ENCODE measurements at regions not wholly inside any gene's neighbourhood (a gene's known extent, or its start where the extent isn't known, plus 50 kb on each side); places are given as distances from the start of the nearest gene placed in this dataset.
"Not testable (repeated sequence)": the region's sequence is repeated elsewhere in the genome, so short reads cannot be mapped to it uniquely, and the experiment has no call there.

- DNase-seq, result not testable (repeated sequence)
Measured at GRCh38 chr18:56438480-56438879, 199.9 kb downstream of the TXNL1 start.

GRCh38 chr18:56436651-56437050 lies 201.7 kb downstream of the TXNL1 start:
- no peak for DNase-seq

GRCh38 chr18:56433919-56434318 lies 204.5 kb downstream of the TXNL1 start:
- DNase-seq, result no peak

- DNase-seq, result peak; percentile 16
Measured at GRCh38 chr18:56431551-56431950, 206.8 kb downstream of the TXNL1 start.

GRCh38 chr18:56423626-56424025 lies 214.8 kb downstream of the TXNL1 start:
- no peak for DNase-seq

GRCh38 chr18:56421647-56422046 lies 216.7 kb downstream of the TXNL1 start:
- no peak for DNase-seq

GRCh38 chr18:56420868-56421267 lies 217.5 kb downstream of the TXNL1 start:
- DNase-seq, result not testable (repeated sequence)

GRCh38 chr18:56414357-56414756 lies 224.0 kb downstream of the TXNL1 start:
- no peak for DNase-seq

GRCh38 chr18:56413862-56414261 lies 224.5 kb downstream of the TXNL1 start:
- no peak for DNase-seq

- no peak for DNase-seq
Measured at GRCh38 chr18:56412951-56413350, 225.4 kb downstream of the TXNL1 start.

GRCh38 chr18:56409736-56410135 lies 228.7 kb downstream of the TXNL1 start:
- DNase-seq, result no peak

GRCh38 chr18:56407646-56408180 lies 230.7 kb downstream of the TXNL1 start:
- DNase-seq, result no peak

- no peak for DNase-seq
Measured at GRCh38 chr18:56402872-56403516, 235.4 kb downstream of the TXNL1 start.

GRCh38 chr18:56393870-56394269 lies 244.5 kb downstream of the TXNL1 start:
- DNase-seq, result no peak

- no peak for DNase-seq
Measured at GRCh38 chr18:56391931-56392590, 246.3 kb downstream of the TXNL1 start.

- no peak for DNase-seq
Measured at GRCh38 chr18:56390626-56391025, 247.8 kb downstream of the TXNL1 start.

- no peak for DNase-seq
Measured at GRCh38 chr18:56389190-56389589, 249.2 kb downstream of the TXNL1 start.

- no peak for DNase-seq
Measured at GRCh38 chr18:56388571-56388970, 249.8 kb downstream of the TXNL1 start.

- DNase-seq, result no peak
Measured at GRCh38 chr18:56386856-56387255, 251.5 kb downstream of the TXNL1 start.

- DNase-seq, result no peak
Measured at GRCh38 chr18:56383349-56383748, 255.0 kb downstream of the TXNL1 start.

- DNase-seq, result peak; percentile 35
Measured at GRCh38 chr18:56382541-56382940, 255.9 kb downstream of the TXNL1 start.

GRCh38 chr18:56381196-56381595 lies 257.2 kb downstream of the TXNL1 start:
- DNase-seq, result no peak

GRCh38 chr18:56380685-56381084 lies 257.7 kb downstream of the TXNL1 start:
- no peak for DNase-seq

- DNase-seq, result no peak
Measured at GRCh38 chr18:56379256-56379655, 259.1 kb downstream of the TXNL1 start.

GRCh38 chr18:56377231-56377630 lies 261.2 kb downstream of the TXNL1 start:
- no peak for DNase-seq

Data from RPMI8226 (cell line).